GM18907 (cell line): ENCODE measurements at regions not wholly inside any gene's neighbourhood (a gene's known extent, or its start where the extent isn't known, plus 50 kb on each side); places are given as distances from the start of the nearest gene placed in this dataset.
"Not testable (repeated sequence)": the region's sequence is repeated elsewhere in the genome, so short reads cannot be mapped to it uniquely, and the experiment has no call there.

ENCODE experiments used
- ATAC-seq: cut with Tn5 transposase; IDR thresholded peaks from one replicate; pipeline ENCODE4 v1.9.1; 2021; ENCODE audit warnings: mild to moderate bottlenecking, moderate library complexity; ENCODE audit not compliant: unreplicated experiment

DNA sequence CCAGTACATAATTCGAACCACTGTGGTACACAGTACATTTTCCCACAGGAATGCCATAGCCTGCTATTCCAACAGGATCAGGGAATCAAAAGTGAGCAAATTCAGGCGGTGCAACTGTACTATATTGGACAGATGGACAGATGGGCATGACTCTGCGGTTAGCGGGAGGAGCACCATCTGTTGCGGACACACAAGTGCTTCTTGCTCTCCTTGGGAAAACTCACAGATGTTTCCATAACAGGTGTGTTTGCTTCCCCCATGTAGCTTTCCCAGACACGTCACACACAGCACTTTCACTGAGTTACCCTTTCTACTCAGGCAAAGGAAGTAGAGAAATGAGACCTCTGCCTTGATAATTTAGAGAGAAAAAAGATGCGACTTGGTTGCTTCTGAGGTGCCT, 325.1 kb upstream of the THBS1 start:
- ATAC-seq = no peak

DNA sequence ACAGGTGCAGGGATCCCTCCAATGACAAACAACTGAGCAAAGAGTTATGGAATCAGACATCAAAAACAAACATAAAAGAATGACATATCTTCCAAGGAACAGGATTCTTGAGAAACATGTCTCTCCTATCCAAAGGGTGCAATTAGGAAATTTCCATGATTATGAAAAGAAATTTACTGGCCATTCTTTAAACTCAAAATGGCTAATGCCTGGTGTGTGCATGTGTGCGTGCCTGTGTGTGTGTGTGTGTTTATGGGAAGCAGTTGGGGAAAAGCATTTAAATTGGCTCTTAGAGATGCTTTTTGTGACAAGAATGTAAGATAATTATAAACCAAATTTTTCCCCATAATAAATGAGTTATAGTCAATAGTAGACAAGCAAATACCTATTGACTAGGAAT, 320.5 kb upstream of the THBS1 start:
- ATAC-seq = no peak

GRCh38 chr15:39260791-39261190, 320.1 kb upstream of the THBS1 start:
- no peak for ATAC-seq

- not testable (repeated sequence) for ATAC-seq
These were observed 319.3 kb upstream of the THBS1 start for GRCh38 chr15:39261397-39262183.

GRCh38 chr15:39262995-39263772, 317.7 kb upstream of the THBS1 start:
- not testable (repeated sequence) for ATAC-seq

GRCh38 chr15:39265261-39265660, 315.6 kb upstream of the THBS1 start:
- ATAC-seq = no peak

DNA sequence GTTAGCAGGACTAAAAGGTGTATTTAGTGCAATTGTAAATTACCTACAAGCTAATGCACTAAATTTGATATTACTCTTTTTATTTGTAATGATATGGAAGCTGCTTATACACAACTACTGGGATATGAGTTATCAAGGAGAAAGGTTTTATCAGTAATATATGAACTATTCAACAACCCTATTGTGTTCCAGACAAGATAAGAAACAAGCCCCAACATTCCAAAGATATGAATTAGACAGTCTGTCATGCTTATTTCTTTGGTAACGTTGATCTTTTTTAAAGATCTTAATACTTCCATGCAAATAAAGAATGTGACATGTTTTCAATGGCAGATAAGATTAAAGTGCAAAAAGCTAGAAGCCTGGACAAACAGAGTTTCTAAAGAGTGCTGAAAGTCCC, 314.0 kb upstream of the THBS1 start:
- ATAC-seq = no peak

GRCh38 chr15:39267685-39268084, 313.2 kb upstream of the THBS1 start:
- peak; percentile 68 for ATAC-seq

GRCh38 chr15:39269352-39269751, 311.5 kb upstream of the THBS1 start:
- ATAC-seq = no peak

GRCh38 chr15:39269821-39270220, 311.1 kb upstream of the THBS1 start:
- no peak for ATAC-seq

DNA sequence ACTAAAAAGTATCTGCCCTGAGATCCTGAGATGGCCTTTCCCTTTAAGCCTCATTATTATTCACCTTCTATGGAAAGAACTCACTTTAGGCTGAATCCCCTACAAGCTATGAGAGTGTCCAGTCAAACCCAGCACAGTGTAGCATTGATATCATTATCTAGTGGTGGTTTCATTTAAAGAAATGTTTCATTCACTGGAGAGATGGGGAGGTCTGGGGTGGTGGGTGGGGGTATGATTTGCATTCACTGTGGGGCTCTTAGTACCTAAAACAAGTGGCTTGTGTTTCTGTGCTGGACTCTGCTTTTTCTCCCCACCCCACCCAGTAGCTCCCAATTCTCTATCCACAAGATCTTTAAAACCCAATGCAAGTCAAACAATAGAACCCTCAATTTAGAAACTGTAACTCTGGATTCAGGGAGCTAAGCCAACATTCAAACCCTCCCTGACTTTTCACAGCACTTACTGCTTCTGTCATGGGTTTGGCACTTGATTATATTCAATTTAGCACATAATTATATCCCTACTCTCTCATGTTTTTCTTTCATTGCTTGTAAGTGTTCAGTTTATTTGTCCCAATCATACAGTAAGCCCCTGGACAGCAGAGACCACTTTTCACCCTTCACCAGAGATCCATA, 310.5 kb upstream of the THBS1 start:
- ATAC-seq = no peak

GRCh38 chr15:39270934-39271333, 309.9 kb upstream of the THBS1 start:
- ATAC-seq = no peak

DNA sequence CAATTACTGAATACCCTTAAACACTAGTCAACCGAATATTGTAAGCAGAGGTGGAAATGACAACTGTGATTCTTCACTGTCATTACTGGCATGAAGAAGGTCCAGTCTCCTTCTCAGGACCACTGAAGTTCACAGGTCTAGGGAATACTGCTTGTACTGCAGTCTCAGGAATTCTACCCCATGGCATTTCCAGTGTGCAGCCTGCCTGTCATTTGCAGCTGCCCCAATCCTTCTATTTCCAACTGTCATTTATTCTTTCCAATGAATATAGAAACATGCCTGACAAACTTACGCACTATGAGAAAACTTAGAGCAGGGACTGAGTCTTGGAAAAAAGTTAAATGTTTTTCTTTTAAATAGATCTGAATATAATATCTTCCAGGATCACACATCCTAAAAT, 308.0 kb upstream of the THBS1 start:
- ATAC-seq = no peak

DNA sequence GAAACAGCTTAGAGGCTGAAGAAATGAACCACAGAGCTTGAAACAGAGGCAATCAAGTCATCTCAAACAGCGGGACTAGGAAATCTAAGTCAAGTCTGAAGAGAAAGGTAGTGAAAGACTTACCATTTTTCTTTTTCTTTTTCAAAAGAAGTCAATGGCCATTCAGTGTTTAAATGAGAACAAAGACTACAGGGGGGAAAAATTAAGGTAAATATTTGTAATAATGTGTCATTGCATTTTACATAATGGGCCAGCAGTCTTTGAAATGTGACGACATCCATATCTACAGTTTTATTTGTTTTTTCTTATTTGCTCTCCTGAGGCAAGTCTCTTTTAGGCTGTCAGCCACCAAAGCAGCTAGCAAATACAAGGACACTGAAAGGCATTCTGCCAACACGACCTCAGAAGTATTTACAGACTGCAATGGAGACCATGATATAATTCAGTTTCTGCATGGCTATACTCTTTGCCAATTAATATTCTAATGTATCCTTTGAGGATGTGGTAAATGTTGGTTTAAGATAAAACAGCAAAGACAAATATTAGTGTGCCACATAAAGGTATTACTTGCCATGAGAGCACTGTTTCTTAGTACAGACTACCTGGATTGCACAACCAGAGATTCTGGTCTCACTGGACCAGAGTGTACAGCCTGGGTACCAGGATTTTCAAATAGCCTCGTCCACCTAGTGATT, 307.0 kb upstream of the THBS1 start:
- no peak for ATAC-seq

GRCh38 chr15:39275066-39275465, 305.8 kb upstream of the THBS1 start:
- ATAC-seq = peak; percentile 74

GRCh38 chr15:39279311-39279710, 301.6 kb upstream of the THBS1 start:
- no peak for ATAC-seq

- ATAC-seq = no peak
These were observed 299.8 kb upstream of the THBS1 start for GRCh38 chr15:39281094-39281493.

GRCh38 chr15:39282663-39283208, 298.1 kb upstream of the THBS1 start:
- no peak for ATAC-seq

GRCh38 chr15:39283531-39283930, 297.3 kb upstream of the THBS1 start:
- no peak for ATAC-seq

GRCh38 chr15:39285071-39285470, 295.8 kb upstream of the THBS1 start:
- no peak for ATAC-seq

GRCh38 chr15:39285663-39286062, 295.2 kb upstream of the THBS1 start:
- ATAC-seq = no peak
